Gastrocnemius medialis (tissue), 4 donors: ENCODE measurements at regions not wholly inside any gene's neighbourhood (a gene's known extent, or its start where the extent isn't known, plus 50 kb on each side); places are given as distances from the start of the nearest gene placed in this dataset.

ENCODE experiments used
- ATAC-seq, 2 donors: fragments of 150-250 bp; one replicate each; pipeline ENCODE4 v1.9.1; 2016
- DNase-seq, 2 donors: peaks; one replicate each; pipeline ENCODE4 v3.0.0-alpha.2; 2019
- H3K27ac ChIP-seq, 4 donors: fragments of 200-600 bp; sonication (generic); 1 replicate in 1 of 4; 2 replicates in 3 of 4; pipeline ENCODE4 v1.5.1; 2016 to 2018; ENCODE audit warnings: mild to moderate bottlenecking in 2 of 4, moderate library complexity in 1 of 4
- H3K27me3 ChIP-seq, 3 donors: fragments of 200-600 bp; sonication (generic) in 2 of 3; 1 replicate in 1 of 3; 2 replicates in 2 of 3; pipeline versions ENCODE4 v1.5.1 to v1.6.0; 2016 to 2019; ENCODE audit warnings: mild to moderate bottlenecking in 1 of 3, moderate library complexity in 1 of 3
- H3K36me3 ChIP-seq, 2 donors: fragments of 200-600 bp; sonication (generic) in 1 of 2; one replicate each; pipeline ENCODE4 v1.5.1; 2017 to 2018
- H3K4me1 ChIP-seq, 2 donors: fragments of 200-600 bp; sonication (generic) in 1 of 2; one replicate each; pipeline ENCODE4 v1.5.1; 2016 to 2017; ENCODE audit warnings: mild to moderate bottlenecking in 2 of 2
- H3K4me3 ChIP-seq, 4 donors: fragments of 200-600 bp; sonication (generic) in 3 of 4; 1 replicate in 1 of 4; 2 replicates in 3 of 4; pipeline ENCODE4 v1.5.1; 2016 to 2019; ENCODE audit warnings: mild to moderate bottlenecking in 2 of 4
- H3K9me3 ChIP-seq, 3 donors: fragments of 200-600 bp; sonication (generic) in 2 of 3; 1 replicate in 1 of 3; 2 replicates in 2 of 3; pipeline ENCODE4 v1.5.1; 2016 to 2019
- CTCF ChIP-seq, 5 experiments: fragments of 450-650 bp in 3 of 5; fragments of 200-600 bp in 2 of 5; sonication (generic) in 2 of 5; IDR thresholded peaks in 4 of 5; conservative IDR thresholded peaks in 1 of 5; 1 replicate in 4 of 5; 2 replicates in 1 of 5; pipeline ENCODE4 v1.5.1; 2016 to 2019; ENCODE audit warnings: antibody characterized with exemption in 5 of 5, mild to moderate bottlenecking in 3 of 5, moderate library complexity in 3 of 5
- POLR2A ChIP-seq, 2 donors: fragments of 450-650 bp; IDR thresholded peaks; one replicate each; pipeline ENCODE4 v1.6.1; 2017; ENCODE audit warnings: antibody characterized with exemption in 2 of 2, mild to moderate bottlenecking in 2 of 2, moderate library complexity in 2 of 2
- in situ Hi-C, 4 donors: fragments of 200-750 bp; cut with MboI; loops; one replicate each; pipeline versions ENCODE4 v1.15.0 to v1.8.0; 2017; ENCODE audit warnings: low sequenced_read_pairs in 4 of 4
- intact Hi-C: fragments of 100-400 bp; cut with DNase I; formaldehyde crosslinking; loops from one replicate; pipeline ENCODE4 v1.15.1; 2023; ENCODE audit warnings: low total_unique reads

GRCh38 chrX:39029221-39029620 lies 228.0 kb downstream of the MID1IP1 start:
- ATAC-seq (no peak), DNase-seq (no peak)
- Histone ChIP-seq H3K9me3 (peaks cover 0 to 6% (median 0%) of the 10 kb centered on the region in 3 donors), H3K4me3 (no peak overlapping the region), H3K4me1 (no peaks in the 10 kb centered on the region), H3K36me3 (no peaks in the 10 kb centered on the region), H3K27me3 (no peaks in the 10 kb centered on the region), H3K27ac (no peak overlapping the region)
- TF ChIP-seq CTCF (IDR thresholded peaks at IDR 0.05 in 4 of 5, conservative IDR thresholded peaks at IDR 0.05 in 1 of 5) (no peak), POLR2A (IDR thresholded peaks at IDR 0.05) (no peak)
- intact Hi-C loops: no loop called here
- in situ Hi-C loops: no loop called here

GRCh38 chrX:39030636-39031035 lies 229.4 kb downstream of the MID1IP1 start:
- Histone ChIP-seq H3K9me3 (peaks cover 0 to 6% (median 0%) of the 10 kb centered on the region in 3 donors), H3K4me3 (no peak overlapping the region), H3K27me3 (no peaks in the 10 kb centered on the region), H3K4me1 (no peaks in the 10 kb centered on the region), H3K27ac (no peak overlapping the region), H3K36me3 (no peaks in the 10 kb centered on the region)
- TF ChIP-seq POLR2A (IDR thresholded peaks at IDR 0.05) (no peak), CTCF (IDR thresholded peaks at IDR 0.05 in 4 of 5, conservative IDR thresholded peaks at IDR 0.05 in 1 of 5) (no peak)
- no peak for ATAC-seq
- no peak for DNase-seq
- in situ Hi-C loops (no loop called here), intact Hi-C loops (no loop called here)

- ATAC-seq (no peak), DNase-seq (no peak)
- no peaks in the 10 kb centered on the region for H3K9me3 ChIP-seq
- in situ Hi-C loops: no loop called here
- H3K4me3 ChIP-seq: no peak overlapping the region
- intact Hi-C loops: no loop called here
- TF ChIP-seq CTCF (IDR thresholded peaks at IDR 0.05 in 4 of 5, conservative IDR thresholded peaks at IDR 0.05 in 1 of 5) (no peak), POLR2A (IDR thresholded peaks at IDR 0.05) (no peak)
- no peaks in the 10 kb centered on the region for H3K4me1 ChIP-seq
- no peaks in the 10 kb centered on the region for H3K27me3 ChIP-seq
- H3K27ac ChIP-seq: no peak overlapping the region
- H3K36me3 ChIP-seq: no peaks in the 10 kb centered on the region
Observed at GRCh38 chrX:39039890-39040289, 238.6 kb downstream of the MID1IP1 start.

GRCh38 chrX:39043838-39044550 lies 242.7 kb downstream of the MID1IP1 start:
- in situ Hi-C loops (no loop called here), intact Hi-C loops (no loop called here)
- H3K4me1 ChIP-seq: no peaks in the 10 kb centered on the region
- no peak overlapping the region for H3K4me3 ChIP-seq
- no peak for TF ChIP-seq POLR2A (IDR thresholded peaks at IDR 0.05)
- TF ChIP-seq CTCF (IDR thresholded peaks at IDR 0.05 in 4 of 5, conservative IDR thresholded peaks at IDR 0.05 in 1 of 5): no peak
- H3K27ac ChIP-seq: no peak overlapping the region
- no peak for DNase-seq
- no peaks in the 10 kb centered on the region for H3K9me3 ChIP-seq
- no peaks in the 10 kb centered on the region for H3K36me3 ChIP-seq
- H3K27me3 ChIP-seq: no peaks in the 10 kb centered on the region
- ATAC-seq: no peak

- H3K27me3 ChIP-seq: no peaks in the 10 kb centered on the region
- in situ Hi-C loops (no loop called here), intact Hi-C loops (no loop called here)
- no peak for ATAC-seq
- no peak overlapping the region for H3K4me3 ChIP-seq
- DNase-seq: no peak
- H3K36me3 ChIP-seq: no peaks in the 10 kb centered on the region
- H3K27ac ChIP-seq: no peak overlapping the region
- no peaks in the 10 kb centered on the region for H3K9me3 ChIP-seq
- H3K4me1 ChIP-seq: no peaks in the 10 kb centered on the region
- TF ChIP-seq CTCF (IDR thresholded peaks at IDR 0.05 in 4 of 5, conservative IDR thresholded peaks at IDR 0.05 in 1 of 5): no peak
- TF ChIP-seq POLR2A (IDR thresholded peaks at IDR 0.05): no peak
Observed at GRCh38 chrX:39047174-39047573, 245.9 kb downstream of the MID1IP1 start.
